Common myeloid progenitor, CD34-positive (primary cell): ENCODE measurements at regions not wholly inside any gene's neighbourhood (a gene's known extent, or its start where the extent isn't known, plus 50 kb on each side); places are given as distances from the start of the nearest gene placed in this dataset.

ENCODE experiments used
- CTCF ChIA-PET: fragments of 350-600 bp; sonication (Branson Sonifier 250); formaldehyde crosslinking; loops from one replicate; lab custom pipeline; 2021; ENCODE audit warnings: antibody characterized with exemption; lab: Charles Lee
- POLR2A ChIA-PET: fragments of 350-600 bp; sonication (Branson Sonifier 250); formaldehyde crosslinking; loops from one replicate; lab custom pipeline; 2021; ENCODE audit warnings: antibody characterized with exemption; lab: Charles Lee
- DNase-seq, 3 donors: peaks; one replicate each; pipeline versions ENCODE4 v3.0.0 to v3.0.0-alpha.2; 2013
- H3K27ac ChIP-seq, 2 experiments: 1 replicate in 1 of 2; 2 replicates in 1 of 2; pipeline ENCODE4 v1.7.0; 2013; ENCODE audit warnings: inconsistent platforms in 2 of 2, low read length in 2 of 2, mild to moderate bottlenecking in 2 of 2, low read depth in 1 of 2, moderate library complexity in 1 of 2; ENCODE audit not compliant: severe bottlenecking in 2 of 2, insufficient read depth in 1 of 2, poor library complexity in 1 of 2
- H3K27me3 ChIP-seq, 5 experiments: replicated peaks in 2 of 5; 1 replicate in 3 of 5; 2 replicates in 2 of 5; pipeline versions ENCODE4 v1.6.1 to v1.7.0; 2013; ENCODE audit warnings: low read length in 4 of 5, mild to moderate bottlenecking in 2 of 5, moderate library complexity in 2 of 5, inconsistent platforms in 1 of 5; ENCODE audit not compliant: insufficient read depth in 5 of 5, control insufficient read depth in 4 of 5
- H3K36me3 ChIP-seq, 4 experiments: 1 replicate in 2 of 4; 2 replicates in 2 of 4; pipeline versions ENCODE4 v1.6.1 to v1.7.0; 2013; ENCODE audit warnings: low read length in 3 of 4, control low read depth in 1 of 4, mild to moderate bottlenecking in 1 of 4; ENCODE audit not compliant: control insufficient read depth in 4 of 4, insufficient read depth in 4 of 4
- H3K4me1 ChIP-seq, 4 experiments: 1 replicate in 3 of 4; 2 replicates in 1 of 4; pipeline versions ENCODE4 v1.6.1 to v1.7.1; 2013; ENCODE audit warnings: low read length in 3 of 4, mild to moderate bottlenecking in 3 of 4, control low read depth in 1 of 4, inconsistent platforms in 1 of 4, moderate library complexity in 1 of 4; ENCODE audit not compliant: control insufficient read depth in 4 of 4, insufficient read depth in 4 of 4; ENCODE audit errors: control extremely low read depth in 1 of 4
- H3K4me3 ChIP-seq, 7 experiments: 1 replicate in 4 of 7; 2 replicates in 3 of 7; pipeline versions ENCODE4 v1.5.1 to v1.7.0; 2013; ENCODE audit warnings: mild to moderate bottlenecking in 7 of 7, low read length in 6 of 7, moderate library complexity in 6 of 7, inconsistent platforms in 2 of 7, low read depth in 2 of 7, control low read depth in 1 of 7; ENCODE audit not compliant: insufficient read depth in 4 of 7, control insufficient read depth in 1 of 7; ENCODE audit errors: extremely low read depth in 1 of 7
- H3K9me3 ChIP-seq, 5 experiments: 1 replicate in 4 of 5; 2 replicates in 1 of 5; pipeline versions ENCODE4 v1.6.1 to v1.7.1; 2013; ENCODE audit warnings: low read length in 4 of 5, mild to moderate bottlenecking in 2 of 5, inconsistent platforms in 1 of 5, low read depth in 1 of 5, moderate library complexity in 1 of 5; ENCODE audit not compliant: control insufficient read depth in 4 of 5, insufficient read depth in 2 of 5; ENCODE audit errors: control extremely low read depth in 1 of 5
- WGBS: methylation state at CpG from one replicate; pipeline ENCODE4 v1.1.5; 2013; ENCODE audit not compliant: insufficient coverage; 5-methylcytosine and 5-hydroxymethylcytosine counted together

DNA sequence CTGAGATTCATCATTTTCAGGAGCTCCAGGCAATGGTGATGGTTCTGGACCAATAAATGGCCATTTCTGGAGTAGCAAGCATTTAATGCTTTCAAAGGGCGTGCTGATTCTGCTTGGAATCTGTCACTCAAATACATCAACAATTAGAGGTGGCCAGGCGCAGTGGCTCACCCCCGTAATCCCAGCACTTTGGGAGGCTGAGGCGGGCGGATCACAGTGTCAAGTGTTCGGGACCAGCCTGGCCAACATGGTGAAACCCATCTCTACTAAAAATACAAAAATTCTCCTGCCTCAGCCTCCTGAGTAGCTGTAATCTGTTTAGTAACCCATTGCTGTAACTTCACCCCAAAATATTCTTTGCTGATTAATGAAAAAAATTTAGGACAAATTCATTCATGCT, 1574.2 kb downstream of the EFNB2 start:
- Histone ChIP-seq H3K36me3 (no peaks in the 10 kb centered on the region), H3K27ac (no peak overlapping the region), H3K4me1 (no peaks in the 10 kb centered on the region), H3K27me3 (no peaks in the 10 kb centered on the region), H3K9me3 (peaks cover 0 to 1% (median 0%) of the 10 kb centered on the region in 5 experiments), H3K4me3 (no peak overlapping the region)
- DNase-seq, result no peak
- 100% methylated on average over 4 of the region's 6 CpGs for WGBS
- ChIA-PET CTCF (interaction anchor here (1.3 kb wide), 1 partner anchor 8 kb away, joined by 4 read pairs; no protein-coding TSS in a partner anchor), POLR2A (no interaction called here)

DNA sequence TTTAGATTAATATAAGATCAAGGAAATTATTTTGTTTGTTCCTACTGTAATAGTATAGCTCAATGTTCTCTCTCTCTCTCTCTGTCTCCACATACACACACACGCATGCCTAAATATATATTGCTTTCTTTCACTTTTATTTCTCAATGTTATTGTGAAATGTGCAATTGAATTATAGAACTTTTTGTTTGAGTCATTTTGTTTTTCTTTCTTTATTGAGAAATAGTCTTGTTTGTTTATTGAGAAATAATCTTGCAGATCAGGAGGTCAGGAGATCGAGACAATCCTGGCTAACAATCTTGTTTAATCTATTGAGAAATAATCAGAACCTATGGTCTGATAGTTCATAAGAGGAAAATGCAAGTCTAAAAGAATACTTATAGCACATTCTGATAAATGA, 1581.3 kb downstream of the EFNB2 start:
- Histone ChIP-seq H3K27ac (no peak overlapping the region), H3K36me3 (no peaks in the 10 kb centered on the region), H3K4me1 (no peaks in the 10 kb centered on the region), H3K9me3 (peaks cover 0 to 1% (median 0%) of the 10 kb centered on the region in 5 experiments), H3K4me3 (no peak overlapping the region), H3K27me3 (no peaks in the 10 kb centered on the region)
- ChIA-PET POLR2A (no interaction called here), CTCF (no interaction called here)
- no peak for DNase-seq
- no CpG with 5 or more reads among the region's 2 CpGs for WGBS

DNA sequence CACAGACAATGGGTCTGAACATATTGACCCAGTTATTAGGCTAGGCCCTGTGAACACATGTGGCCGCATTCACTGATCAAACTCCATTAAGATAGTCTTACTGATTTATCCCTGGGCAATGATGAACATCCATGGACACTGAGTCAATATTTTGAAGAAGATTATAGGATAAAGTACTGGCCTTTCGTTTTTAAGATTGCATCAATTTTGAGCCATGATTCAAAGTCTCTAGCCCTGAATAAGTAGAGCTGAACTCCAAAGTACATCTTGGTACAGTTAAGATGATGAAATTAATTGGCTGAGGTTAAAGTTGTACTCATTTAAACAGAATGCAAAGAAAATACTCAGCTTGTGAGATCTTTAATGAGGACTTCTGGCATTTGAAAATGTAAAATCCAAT, 1581.9 kb downstream of the EFNB2 start:
- no peak for DNase-seq
- Histone ChIP-seq H3K36me3 (no peaks in the 10 kb centered on the region), H3K27me3 (no peaks in the 10 kb centered on the region), H3K9me3 (peaks cover 0 to 1% (median 0%) of the 10 kb centered on the region in 5 experiments), H3K4me3 (no peak overlapping the region), H3K4me1 (no peaks in the 10 kb centered on the region), H3K27ac (no peak overlapping the region)
- 100% methylated on average over 2 of the region's 2 CpGs for WGBS
- POLR2A ChIA-PET, result no interaction called here
- CTCF ChIA-PET, result interaction anchor here (0.8 kb wide), 1 partner anchor 8 kb away, joined by 4 read pairs; no protein-coding TSS in a partner anchor

DNA sequence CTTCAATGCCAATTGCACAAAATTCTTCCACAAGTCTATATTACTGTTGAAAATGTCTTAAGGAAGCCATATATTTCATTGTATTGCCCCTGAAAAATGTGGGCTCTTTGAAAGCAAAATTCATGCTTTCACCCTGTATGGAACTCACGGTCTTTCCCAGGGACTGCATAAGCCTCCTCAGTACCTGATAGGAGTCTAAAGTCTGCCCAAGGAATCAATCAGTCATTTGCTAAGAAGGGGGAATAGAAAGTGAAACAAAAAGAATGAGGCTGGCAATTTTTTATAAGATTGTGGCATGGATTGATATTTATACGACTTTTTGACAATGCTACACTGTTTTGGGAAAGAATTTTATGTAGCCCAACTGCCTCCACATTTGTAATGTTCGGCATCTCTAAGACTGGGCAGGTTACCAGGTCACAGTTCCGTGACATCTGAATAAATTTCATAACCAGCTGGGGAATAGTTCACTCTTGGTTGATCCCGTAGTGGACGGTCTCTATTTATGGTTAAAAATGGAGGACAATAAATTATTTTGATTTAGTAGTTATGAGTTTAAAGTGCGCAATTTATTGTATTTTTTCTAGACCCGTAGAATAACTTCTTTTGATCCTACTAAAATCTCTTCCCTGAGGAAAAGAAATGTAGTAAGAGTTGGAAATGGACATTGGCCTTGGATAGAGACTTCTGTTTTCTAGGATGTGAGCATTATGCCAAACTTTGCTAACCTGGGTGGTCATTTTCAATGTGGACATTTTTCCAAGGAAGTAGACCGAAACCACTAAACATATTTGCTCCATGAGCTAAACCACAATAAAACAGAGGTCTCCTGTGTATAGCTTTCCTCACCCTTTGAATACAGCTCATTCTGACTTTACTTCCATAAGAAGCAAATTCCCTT, 1585.4 kb downstream of the EFNB2 start:
- no peaks in the 10 kb centered on the region for H3K4me1 ChIP-seq
- POLR2A ChIA-PET, result no interaction called here
- no peaks in the 10 kb centered on the region for H3K9me3 ChIP-seq
- peak in 2 of 3 donors; percentile 9 to 12 for DNase-seq
- no peak overlapping the region for H3K4me3 ChIP-seq
- WGBS, result 96% methylated on average over 5 of the region's 9 CpGs
- CTCF ChIA-PET, result no interaction called here
- H3K27me3 ChIP-seq, result no peaks in the 10 kb centered on the region
- H3K27ac ChIP-seq, result no peak overlapping the region
- no peaks in the 10 kb centered on the region for H3K36me3 ChIP-seq

DNA sequence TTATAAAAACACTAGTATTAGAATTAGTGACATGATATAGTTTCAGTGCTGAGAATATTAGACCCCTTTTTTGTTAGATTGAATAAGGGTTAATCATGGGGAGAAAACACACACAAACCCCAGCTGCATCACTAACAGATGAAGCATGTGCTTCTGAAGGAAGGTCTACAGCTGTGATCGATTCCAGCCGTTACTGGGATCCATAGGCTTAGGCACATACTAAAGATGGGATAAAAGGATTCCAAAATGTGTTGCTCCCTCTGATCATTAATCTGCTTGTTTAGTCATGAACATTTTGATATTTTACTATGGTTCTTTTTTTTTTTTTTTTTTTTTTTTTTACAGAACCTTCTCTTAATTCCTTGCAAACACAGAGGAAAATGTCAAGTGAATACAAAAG, 1591.3 kb downstream of the EFNB2 start:
- DNase-seq, result no peak
- POLR2A ChIA-PET, result no interaction called here
- WGBS, result no CpG with 5 or more reads among the region's 2 CpGs
- no peaks in the 10 kb centered on the region for H3K4me1 ChIP-seq
- no peak overlapping the region for H3K4me3 ChIP-seq
- no peak overlapping the region for H3K27ac ChIP-seq
- no peaks in the 10 kb centered on the region for H3K36me3 ChIP-seq
- CTCF ChIA-PET, result no interaction called here
- no peaks in the 10 kb centered on the region for H3K27me3 ChIP-seq
- H3K9me3 ChIP-seq, result no peaks in the 10 kb centered on the region

DNA sequence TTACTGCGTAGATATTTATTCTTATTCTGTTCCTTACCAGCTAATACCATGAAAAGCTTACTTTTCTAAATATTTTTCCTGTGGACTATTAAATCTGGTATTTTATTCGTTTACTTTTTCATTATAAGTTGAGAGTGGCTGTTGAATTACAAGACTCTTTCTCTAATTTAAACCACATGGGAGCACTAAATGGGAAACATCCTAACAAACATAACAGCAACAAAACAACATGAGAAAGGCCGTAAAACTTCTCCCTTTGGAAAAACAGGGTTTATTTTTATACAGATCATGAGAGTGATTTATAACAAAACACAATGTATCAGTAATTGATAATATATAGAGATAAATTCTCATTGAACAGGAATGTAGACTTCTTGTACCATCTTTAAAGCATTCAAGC, 1592.1 kb downstream of the EFNB2 start:
- H3K36me3 ChIP-seq, result no peaks in the 10 kb centered on the region
- CTCF ChIA-PET, result interaction anchor here (1.0 kb wide), 1 partner anchor 12 kb away, joined by 3 read pairs; no protein-coding TSS in a partner anchor
- POLR2A ChIA-PET, result no interaction called here
- no peak overlapping the region for H3K4me3 ChIP-seq
- H3K4me1 ChIP-seq, result no peaks in the 10 kb centered on the region
- no peak for DNase-seq
- H3K27me3 ChIP-seq, result no peaks in the 10 kb centered on the region
- WGBS, result no CpG with 5 or more reads among the region's 3 CpGs
- no peak overlapping the region for H3K27ac ChIP-seq
- H3K9me3 ChIP-seq, result no peaks in the 10 kb centered on the region

DNA sequence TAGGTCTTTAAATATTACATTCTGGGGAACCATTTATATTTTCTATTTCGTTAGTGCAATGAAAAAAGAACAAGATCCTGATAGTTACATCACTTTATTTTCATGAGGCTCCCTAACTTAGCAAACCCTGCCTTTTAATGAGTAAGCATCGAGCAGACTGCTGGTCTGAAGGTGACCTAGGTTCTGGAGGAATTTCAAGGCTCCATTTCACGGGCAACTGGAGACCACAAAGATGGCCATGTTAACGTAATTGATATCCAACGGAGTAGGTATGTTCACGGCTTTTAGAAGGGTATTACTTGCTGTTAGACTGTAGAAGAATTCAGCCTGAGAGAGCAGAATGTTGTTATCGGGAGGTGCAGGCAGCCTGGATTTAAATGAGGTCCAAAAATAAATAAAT, 1597.6 kb downstream of the EFNB2 start:
- ChIA-PET POLR2A (no interaction called here), CTCF (no interaction called here)
- no peak for DNase-seq
- H3K36me3 ChIP-seq, result no peaks in the 10 kb centered on the region
- H3K27ac ChIP-seq, result no peak overlapping the region
- no peaks in the 10 kb centered on the region for H3K4me1 ChIP-seq
- 98% methylated on average over 6 of the region's 7 CpGs for WGBS
- no peaks in the 10 kb centered on the region for H3K27me3 ChIP-seq
- H3K4me3 ChIP-seq, result no peak overlapping the region
- no peaks in the 10 kb centered on the region for H3K9me3 ChIP-seq
